Uterus (tissue), 2 donors: ENCODE measurements at regions not wholly inside any gene's neighbourhood (a gene's known extent, or its start where the extent isn't known, plus 50 kb on each side); places are given as distances from the start of the nearest gene placed in this dataset.

Experiments
- POLR2A ChIP-seq, 2 donors: fragments of 450-650 bp; IDR thresholded peaks; one replicate each; pipeline ENCODE4 v1.6.1; 2016; ENCODE audit warnings: antibody characterized with exemption in 2 of 2, mild to moderate bottlenecking in 1 of 2, moderate library complexity in 1 of 2
- TF ChIP-seq, protein P1 (sequence below), 4 experiments: fragments of 200-600 bp in 2 of 4; fragments of 450-650 bp in 2 of 4; sonication (generic) in 2 of 4; IDR thresholded peaks; one replicate each; pipeline ENCODE4 v1.5.1; 2016 to 2019; ENCODE audit warnings: antibody characterized with exemption in 4 of 4, mild to moderate bottlenecking in 2 of 4, moderate library complexity in 1 of 4

DNA sequence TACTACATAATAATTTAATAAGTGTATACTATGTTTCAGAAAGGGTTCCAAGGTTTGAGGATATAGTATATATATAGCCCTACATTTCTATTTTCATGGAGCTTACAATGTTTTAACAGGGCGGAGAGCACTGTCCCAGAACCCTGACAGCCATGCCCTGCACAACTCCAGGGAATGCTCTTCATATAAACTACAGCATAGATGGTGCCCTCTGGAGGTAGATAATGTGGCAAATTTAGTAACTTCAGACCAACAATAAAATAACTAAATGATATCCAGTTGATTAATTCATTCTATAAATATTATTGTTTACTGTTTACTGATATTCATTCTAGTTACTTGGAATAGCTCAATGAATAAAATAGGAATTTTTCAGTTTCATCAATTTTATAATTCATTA, 693.7 kb upstream of the CCDC179 start:
- TF ChIP-seq, protein P1, sequence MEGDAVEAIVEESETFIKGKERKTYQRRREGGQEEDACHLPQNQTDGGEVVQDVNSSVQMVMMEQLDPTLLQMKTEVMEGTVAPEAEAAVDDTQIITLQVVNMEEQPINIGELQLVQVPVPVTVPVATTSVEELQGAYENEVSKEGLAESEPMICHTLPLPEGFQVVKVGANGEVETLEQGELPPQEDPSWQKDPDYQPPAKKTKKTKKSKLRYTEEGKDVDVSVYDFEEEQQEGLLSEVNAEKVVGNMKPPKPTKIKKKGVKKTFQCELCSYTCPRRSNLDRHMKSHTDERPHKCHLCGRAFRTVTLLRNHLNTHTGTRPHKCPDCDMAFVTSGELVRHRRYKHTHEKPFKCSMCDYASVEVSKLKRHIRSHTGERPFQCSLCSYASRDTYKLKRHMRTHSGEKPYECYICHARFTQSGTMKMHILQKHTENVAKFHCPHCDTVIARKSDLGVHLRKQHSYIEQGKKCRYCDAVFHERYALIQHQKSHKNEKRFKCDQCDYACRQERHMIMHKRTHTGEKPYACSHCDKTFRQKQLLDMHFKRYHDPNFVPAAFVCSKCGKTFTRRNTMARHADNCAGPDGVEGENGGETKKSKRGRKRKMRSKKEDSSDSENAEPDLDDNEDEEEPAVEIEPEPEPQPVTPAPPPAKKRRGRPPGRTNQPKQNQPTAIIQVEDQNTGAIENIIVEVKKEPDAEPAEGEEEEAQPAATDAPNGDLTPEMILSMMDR (IDR thresholded peaks at IDR 0.05), result no peak
- no peak for TF ChIP-seq POLR2A (IDR thresholded peaks at IDR 0.05)
